Trophoblast cell (in vitro differentiated cells and primary cell): ENCODE measurements at regions not wholly inside any gene's neighbourhood (a gene's known extent, or its start where the extent isn't known, plus 50 kb on each side); places are given as distances from the start of the nearest gene placed in this dataset.

ENCODE experiments used
- DNase-seq, 2 donors: peaks; one replicate each; pipeline ENCODE4 v3.0.0-alpha.2; 2016
- H2AFZ ChIP-seq: 2 replicates; pipeline ENCODE4 v1.6.1; 2013; ENCODE audit warnings: low read length, moderate library complexity, mild to moderate bottlenecking; ENCODE audit not compliant: insufficient read depth, poor library complexity
- H2AK5ac ChIP-seq: 2 replicates; pipeline ENCODE4 v1.6.1; 2013; ENCODE audit warnings: mild to moderate bottlenecking, low read length
- H2BK120ac ChIP-seq: 2 replicates; pipeline ENCODE4 v1.6.1; 2013; ENCODE audit warnings: low read length, mild to moderate bottlenecking, moderate library complexity; ENCODE audit not compliant: insufficient read depth, poor library complexity
- H2BK12ac ChIP-seq: 2 replicates; pipeline ENCODE4 v1.6.1; 2013; ENCODE audit warnings: mild to moderate bottlenecking, low read length, moderate library complexity
- H2BK5ac ChIP-seq: 2 replicates; pipeline ENCODE4 v1.6.1; 2013; ENCODE audit warnings: low read length, low read depth, moderate library complexity, mild to moderate bottlenecking; ENCODE audit not compliant: poor library complexity
- H3K14ac ChIP-seq: 2 replicates; pipeline ENCODE4 v1.6.1; 2013; ENCODE audit warnings: mild to moderate bottlenecking, low read length
- H3K18ac ChIP-seq: 2 replicates; pipeline ENCODE4 v1.6.1; 2013; ENCODE audit warnings: mild to moderate bottlenecking, low read length
- H3K23ac ChIP-seq: 2 replicates; pipeline ENCODE4 v1.6.1; 2013; ENCODE audit warnings: low read length
- H3K27ac ChIP-seq: 2 replicates; pipeline ENCODE4 v1.5.1; 2013; ENCODE audit warnings: low read depth, mild to moderate bottlenecking, inconsistent platforms, low read length, moderate library complexity
- H3K27me3 ChIP-seq: 2 replicates; pipeline ENCODE4 v1.6.1; 2013; ENCODE audit warnings: inconsistent platforms, mild to moderate bottlenecking, low read length, moderate library complexity; ENCODE audit not compliant: insufficient read depth
- H3K36me3 ChIP-seq, 2 experiments: 1 replicate in 1 of 2; 2 replicates in 1 of 2; pipeline ENCODE4 v1.6.1; 2013; ENCODE audit warnings: low read length in 2 of 2, mild to moderate bottlenecking in 2 of 2, moderate library complexity in 1 of 2; ENCODE audit not compliant: insufficient read depth in 2 of 2, control insufficient read depth in 1 of 2
- H3K4ac ChIP-seq: 2 replicates; pipeline ENCODE4 v1.6.1; 2013; ENCODE audit warnings: low read depth, mild to moderate bottlenecking, low read length, moderate library complexity
- H3K4me1 ChIP-seq, 2 experiments: 1 replicate in 1 of 2; 2 replicates in 1 of 2; pipeline ENCODE4 v1.6.1; 2013; ENCODE audit warnings: low read length in 2 of 2, mild to moderate bottlenecking in 2 of 2, moderate library complexity in 1 of 2; ENCODE audit not compliant: insufficient read depth in 2 of 2, control insufficient read depth in 1 of 2
- H3K4me2 ChIP-seq: 2 replicates; pipeline ENCODE4 v1.6.1; 2013; ENCODE audit warnings: inconsistent platforms, mild to moderate bottlenecking, low read length, moderate library complexity
- H3K4me3 ChIP-seq: 2 replicates; pipeline ENCODE4 v1.5.1; 2013; ENCODE audit warnings: mild to moderate bottlenecking, low read depth, low read length, inconsistent platforms
- H3K79me1 ChIP-seq: one replicate; pipeline ENCODE4 v1.6.1; 2013; ENCODE audit warnings: low read length
- H3K79me2 ChIP-seq: 2 replicates; pipeline ENCODE4 v1.6.1; 2013; ENCODE audit warnings: low read length, mild to moderate bottlenecking; ENCODE audit not compliant: control insufficient read depth, insufficient read depth, poor library complexity
- H3K9ac ChIP-seq: 2 replicates; pipeline ENCODE4 v1.6.1; 2013; ENCODE audit warnings: mild to moderate bottlenecking, low read length
- H3K9me3 ChIP-seq: 2 replicates; pipeline ENCODE4 v1.6.1; 2013; ENCODE audit warnings: low read depth, mild to moderate bottlenecking, control low read depth, inconsistent platforms, low read length; ENCODE audit not compliant: insufficient read depth
- H4K12ac ChIP-seq: 2 replicates; pipeline ENCODE4 v1.6.1; 2013; ENCODE audit warnings: low read depth, mild to moderate bottlenecking, low read length, moderate library complexity
- H4K8ac ChIP-seq: 2 replicates; pipeline ENCODE4 v1.6.1; 2013; ENCODE audit warnings: low read depth, mild to moderate bottlenecking, low read length, moderate library complexity
- H4K91ac ChIP-seq: one replicate; pipeline ENCODE4 v1.6.1; 2013; ENCODE audit warnings: low read depth, mild to moderate bottlenecking, low read length, moderate library complexity
- WGBS: extraction: QIAGEN DNeasy Blood & Tissue Kit; methylation state at CpG from one replicate; pipeline ENCODE4 v1.1.7; 2013; ENCODE audit warnings: missing lambda C conversion rate; ENCODE audit not compliant: insufficient read length, insufficient coverage; ENCODE audit errors: extremely low coverage; 5-methylcytosine and 5-hydroxymethylcytosine counted together

GRCh38 chr6:123687864-123688263 lies 51.1 kb upstream of the TRDN start:
- no CpG with 5 or more reads among the region's 1 CpG for WGBS

More at GRCh38 chr6:123687864-123688263, 51.1 kb upstream of the TRDN start:
- Histone ChIP-seq H3K9me3 (no peaks in the 10 kb centered on the region), H4K8ac (no peak overlapping the region), H3K79me1 (no peaks in the 10 kb centered on the region), H2AK5ac (no peak overlapping the region), H2BK5ac (no peak overlapping the region), H3K4me1 (no peaks in the 10 kb centered on the region), H2AFZ (no peak overlapping the region), H3K4me2 (no peak overlapping the region), H2BK12ac (no peak overlapping the region), H2BK120ac (no peak overlapping the region), H3K9ac (no peak overlapping the region), H3K14ac (no peak overlapping the region), H3K18ac (no peak overlapping the region), H4K91ac (no peak overlapping the region), H3K36me3 (no peaks in the 10 kb centered on the region), H3K23ac (no peak overlapping the region), H3K4ac (no peak overlapping the region), H3K4me3 (no peak overlapping the region), H3K27ac (no peak overlapping the region), H3K27me3 (no peaks in the 10 kb centered on the region), H4K12ac (no peak overlapping the region), H3K79me2 (no peaks in the 10 kb centered on the region)
- no peak for DNase-seq
